PC-3 (cell line): ENCODE measurements at regions not wholly inside any gene's neighbourhood (a gene's known extent, or its start where the extent isn't known, plus 50 kb on each side); places are given as distances from the start of the nearest gene placed in this dataset.

Experiments
- ATAC-seq: fragments of 200-7000 bp; cut with Tn5 transposase; 2 replicates; pipeline ENCODE4 v1.9.1; 2020; ENCODE audit warnings: mild to moderate bottlenecking, moderate library complexity
- BruUV-seq: library from RNA; stranded (reverse); fragments of 400-500 nt; replicated peaks from 2 replicates; lab custom pipeline; 2021; lab: Mats Ljungman, UMichigan
- CTCF ChIA-PET: fragments of 300-600 bp; sonication (Branson Sonifier 250); formaldehyde crosslinking; loops from one replicate; lab custom pipeline; 2022; ENCODE audit warnings: antibody characterized with exemption; lab: Charles Lee
- POLR2A ChIA-PET: fragments of 300-600 bp; sonication (Branson Sonifier 250); formaldehyde crosslinking; loops from one replicate; lab custom pipeline; 2022; ENCODE audit warnings: antibody characterized with exemption; ENCODE audit not compliant: unreplicated experiment; lab: Charles Lee
- DNase-seq: peaks from one replicate; pipeline ENCODE4 v3.0.0-alpha.2; 2015
- H2AFZ ChIP-seq: fragments of 300-600 bp; sonication (generic); 2 replicates; pipeline ENCODE4 v1.6.0; 2016; ENCODE audit warnings: antibody characterized with exemption, low read length
- H3F3A ChIP-seq: fragments of 300-600 bp; sonication (generic); one replicate; pipeline ENCODE4 v1.6.0; 2017; ENCODE audit warnings: antibody characterized with exemption, low read length, control low read depth, mild to moderate bottlenecking; ENCODE audit not compliant: unreplicated experiment
- H3K27ac ChIP-seq: fragments of 300-600 bp; sonication (generic); 2 replicates; pipeline ENCODE4 v1.5.1; 2016; ENCODE audit warnings: mild to moderate bottlenecking, low read length
- H3K27me3 ChIP-seq: fragments of 300-600 bp; sonication (generic); 2 replicates; pipeline ENCODE4 v1.6.1; 2016; ENCODE audit warnings: low read length, mixed read lengths
- H3K36me3 ChIP-seq: fragments of 300-600 bp; sonication (generic); 2 replicates; pipeline ENCODE4 v1.6.1; 2016; ENCODE audit warnings: low read depth, mixed run types, low read length, mixed read lengths
- H3K4me1 ChIP-seq: fragments of 300-600 bp; sonication (generic); 2 replicates; pipeline ENCODE4 v1.5.1; 2016; ENCODE audit warnings: low read length; ENCODE audit not compliant: insufficient read depth
- H3K4me2 ChIP-seq: fragments of 300-600 bp; sonication (generic); 2 replicates; pipeline ENCODE4 v1.6.0; 2016; ENCODE audit warnings: low read length
- H3K4me3 ChIP-seq: fragments of 300-600 bp; sonication (generic); 2 replicates; pipeline ENCODE4 v1.5.1; 2016; ENCODE audit warnings: mild to moderate bottlenecking, low read length, mixed read lengths
- H3K79me2 ChIP-seq: fragments of 300-600 bp; sonication (generic); 2 replicates; pipeline ENCODE4 v1.6.1; 2017; ENCODE audit warnings: low read length, mixed read lengths
- H3K9ac ChIP-seq: fragments of 300-600 bp; sonication (generic); 2 replicates; pipeline ENCODE4 v1.6.0; 2016; ENCODE audit warnings: mild to moderate bottlenecking, low read length
- H3K9me2 ChIP-seq: fragments of 300-600 bp; sonication (generic); replicated peaks from 2 replicates; pipeline ENCODE4 v1.6.1; 2016; ENCODE audit warnings: mixed run types, low read length, mixed read lengths
- H3K9me3 ChIP-seq: fragments of 300-600 bp; sonication (generic); 2 replicates; pipeline ENCODE4 v1.6.1; 2016; ENCODE audit warnings: low read length, mixed read lengths
- H4K20me1 ChIP-seq: fragments of 300-600 bp; sonication (generic); 2 replicates; pipeline ENCODE4 v1.6.1; 2016; ENCODE audit warnings: low read length, mixed read lengths
- CTCF ChIP-seq: fragments of 300-600 bp; sonication (generic); conservative IDR thresholded peaks from 2 replicates; pipeline ENCODE4 v1.5.1; 2017; ENCODE audit warnings: antibody characterized with exemption, low read depth, mild to moderate bottlenecking, low read length
- EZH2 ChIP-seq: fragments of 300-600 bp; sonication (generic); IDR thresholded peaks from one replicate; pipeline ENCODE4 v1.6.1; 2017; ENCODE audit warnings: antibody characterized with exemption, mild to moderate bottlenecking, low read length; ENCODE audit not compliant: unreplicated experiment
- EZH2phosphoT487 ChIP-seq: fragments of 300-600 bp; sonication (generic); IDR thresholded peaks from 2 replicates; pipeline ENCODE4 v1.6.1; 2018; ENCODE audit warnings: mild to moderate bottlenecking, antibody characterized with exemption, low read length, borderline replicate concordance
- intact Hi-C: fragments of 100-400 bp; cut with micrococcal nuclease; formaldehyde crosslinking; loops from 2 replicates; pipeline ENCODE4 v1.9.0; 2023

- BruUV-seq: no TSS peak
- no peak overlapping the region for H2AFZ ChIP-seq
- no peak overlapping the region for H3K27ac ChIP-seq
- H3K27me3 ChIP-seq: peaks cover 73% of the 10 kb centered on the region
- H3K79me2 ChIP-seq: no peaks in the 10 kb centered on the region
- ATAC-seq: no peak
- H4K20me1 ChIP-seq: no peaks in the 10 kb centered on the region
- ChIA-PET CTCF (no interaction called here), POLR2A (no interaction called here)
- intact Hi-C loops: no loop called here
- TF ChIP-seq EZH2phosphoT487 (no peak), CTCF (no peak), EZH2 (no peak)
- no peak overlapping the region for H3K4me2 ChIP-seq
- H3K9ac ChIP-seq: no peak overlapping the region
- no peaks in the 10 kb centered on the region for H3K4me1 ChIP-seq
- H3F3A ChIP-seq: no peaks in the 10 kb centered on the region
- no peak for DNase-seq
- H3K4me3 ChIP-seq: no peak overlapping the region
- H3K9me3 ChIP-seq: no peaks in the 10 kb centered on the region
- H3K36me3 ChIP-seq: no peaks in the 10 kb centered on the region
- no peaks in the 10 kb centered on the region for H3K9me2 ChIP-seq
These were observed 181.5 kb upstream of the SFSWAP start for GRCh38 chr12:131529196-131530040.

- no peak overlapping the region for H3K27ac ChIP-seq
- H3K27me3 ChIP-seq: peaks cover 73% of the 10 kb centered on the region
- TF ChIP-seq EZH2phosphoT487 (no peak), EZH2 (no peak), CTCF (no peak)
- no peak overlapping the region for H3K9ac ChIP-seq
- intact Hi-C loops: no loop called here
- no peaks in the 10 kb centered on the region for H3K4me1 ChIP-seq
- ChIA-PET CTCF (no interaction called here), POLR2A (no interaction called here)
- H3F3A ChIP-seq: no peaks in the 10 kb centered on the region
- H3K4me2 ChIP-seq: no peak overlapping the region
- ATAC-seq (no peak), DNase-seq (no peak)
- no peaks in the 10 kb centered on the region for H3K9me3 ChIP-seq
- no peaks in the 10 kb centered on the region for H3K9me2 ChIP-seq
- H3K4me3 ChIP-seq: no peak overlapping the region
- no TSS peak for BruUV-seq
- H3K79me2 ChIP-seq: no peaks in the 10 kb centered on the region
- H4K20me1 ChIP-seq: no peaks in the 10 kb centered on the region
- H3K36me3 ChIP-seq: no peaks in the 10 kb centered on the region
- no peak overlapping the region for H2AFZ ChIP-seq
These were observed 180.9 kb upstream of the SFSWAP start for GRCh38 chr12:131530041-131530332.

GRCh38 chr12:131530422-131530821, 180.5 kb upstream of the SFSWAP start:
- ATAC-seq (no peak), DNase-seq (no peak)
- Histone ChIP-seq H3K27me3 (peaks cover 73% of the 10 kb centered on the region), H3K4me1 (no peaks in the 10 kb centered on the region), H3K36me3 (no peaks in the 10 kb centered on the region), H3K9me3 (no peaks in the 10 kb centered on the region), H2AFZ (no peak overlapping the region), H3K9me2 (no peaks in the 10 kb centered on the region), H3F3A (no peaks in the 10 kb centered on the region), H3K79me2 (no peaks in the 10 kb centered on the region), H3K27ac (no peak overlapping the region), H4K20me1 (no peaks in the 10 kb centered on the region), H3K9ac (no peak overlapping the region), H3K4me3 (no peak overlapping the region), H3K4me2 (no peak overlapping the region)
- ChIA-PET POLR2A (no interaction called here), CTCF (no interaction called here)
- no TSS peak for BruUV-seq
- intact Hi-C loops: no loop called here
- TF ChIP-seq CTCF (no peak), EZH2 (no peak), EZH2phosphoT487 (no peak)
